SK-N-SH (cell line): ENCODE measurements at regions not wholly inside any gene's neighbourhood (a gene's known extent, or its start where the extent isn't known, plus 50 kb on each side); places are given as distances from the start of the nearest gene placed in this dataset.

Source experiments
- CTCF ChIP-seq: fragments of 200-600 bp; sonication (generic); IDR thresholded peaks from 2 replicates; pipeline ENCODE4 v1.6.1; 2017; ENCODE audit warnings: antibody characterized with exemption, mild to moderate bottlenecking, moderate library complexity
- EZH2phosphoT487 ChIP-seq: fragments of 200-600 bp; sonication (generic); IDR thresholded peaks from 2 replicates; pipeline ENCODE4 v1.6.1; 2017; ENCODE audit warnings: low read depth, mixed run types, mild to moderate bottlenecking, antibody characterized with exemption, moderate library complexity, borderline replicate concordance
- GABPA ChIP-seq: IDR thresholded peaks from 2 replicates; pipeline ENCODE4 v1.4.0; 2012; ENCODE audit warnings: low read depth, mild to moderate bottlenecking
- GATA2 ChIP-seq: sonication (generic); formaldehyde crosslinking; IDR thresholded peaks from 2 replicates; pipeline ENCODE4 v1.5.0; 2020; ENCODE audit warnings: mild to moderate bottlenecking, missing genetic modification reagents
- MAX ChIP-seq: IDR thresholded peaks from 2 replicates; pipeline ENCODE4 v1.4.0; 2012; ENCODE audit warnings: low read depth
- MXI1 ChIP-seq: IDR thresholded peaks from 2 replicates; pipeline ENCODE4 v1.6.1; 2012; ENCODE audit warnings: mild to moderate bottlenecking, low read depth, low read length, improper control_type of control experiment
- NFIC ChIP-seq: IDR thresholded peaks from 2 replicates; pipeline ENCODE4 v1.4.0; 2012; ENCODE audit warnings: borderline replicate concordance
- RAD21 ChIP-seq: IDR thresholded peaks from 2 replicates; pipeline ENCODE4 v1.6.1; 2012; ENCODE audit warnings: mild to moderate bottlenecking, low read length
- REST ChIP-seq: IDR thresholded peaks from 2 replicates; pipeline ENCODE4 v1.6.1; 2012; ENCODE audit warnings: mild to moderate bottlenecking, low read depth, low read length, moderate library complexity
- RXRA ChIP-seq: IDR thresholded peaks from 2 replicates; pipeline ENCODE4 v1.4.0; 2012; ENCODE audit warnings: low read depth, mild to moderate bottlenecking, borderline replicate concordance
- TAF1 ChIP-seq: IDR thresholded peaks from 2 replicates; pipeline ENCODE4 v1.6.1; 2012; ENCODE audit warnings: low read depth, mild to moderate bottlenecking, low read length, moderate library complexity, borderline replicate concordance
- USF2 ChIP-seq: fragments of 150-350 bp; IDR thresholded peaks from 2 replicates; pipeline ENCODE4 v1.6.1; 2017; ENCODE audit warnings: antibody characterized with exemption, low read length, low read depth, borderline replicate concordance

GRCh38 chr18:73835656-73836364 lies 311.8 kb downstream of the FBXO15 start:
- TF ChIP-seq MAX (no peak), MXI1 (no peak), CTCF (no peak), REST (no peak), EZH2phosphoT487 (no peak), TAF1 (no peak), GABPA (no peak), RAD21 (no peak), NFIC (no peak), GATA2 (no peak), RXRA (no peak), USF2 (no peak)
